HG03095 (cell line): ENCODE measurements at regions not wholly inside any gene's neighbourhood (a gene's known extent, or its start where the extent isn't known, plus 50 kb on each side); places are given as distances from the start of the nearest gene placed in this dataset.

ENCODE experiments used
- ATAC-seq: cut with Tn5 transposase; IDR thresholded peaks from one replicate; pipeline ENCODE4 v1.9.1; 2021; ENCODE audit warnings: moderate library complexity; ENCODE audit not compliant: unreplicated experiment

GRCh38 chr18:45413180-45413836 is 202.0 kb upstream of the SLC14A2 start:
- ATAC-seq: no peak

- no peak for ATAC-seq
Observed at GRCh38 chr18:45415614-45416013, 199.7 kb upstream of the SLC14A2 start.

DNA sequence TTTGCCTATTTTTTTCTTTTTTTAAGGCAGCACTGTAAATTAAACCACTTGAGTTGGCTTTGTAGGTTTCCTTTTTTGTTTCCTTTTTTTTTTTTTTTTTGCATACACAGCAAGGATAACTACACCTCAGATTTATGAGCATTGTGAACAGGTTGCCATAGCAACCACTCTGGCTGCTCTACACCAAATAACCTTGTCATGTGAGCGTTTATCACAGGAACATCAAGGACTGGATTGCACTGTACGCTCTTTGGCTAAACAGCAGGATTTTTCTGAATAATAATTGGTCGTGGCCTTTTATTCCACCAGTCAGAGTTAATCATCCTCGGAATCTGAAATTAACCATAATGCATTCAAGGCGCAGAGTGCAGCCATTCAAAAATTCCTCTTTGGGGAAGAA is 199.1 kb upstream of the SLC14A2 start:
- ATAC-seq: no peak

DNA sequence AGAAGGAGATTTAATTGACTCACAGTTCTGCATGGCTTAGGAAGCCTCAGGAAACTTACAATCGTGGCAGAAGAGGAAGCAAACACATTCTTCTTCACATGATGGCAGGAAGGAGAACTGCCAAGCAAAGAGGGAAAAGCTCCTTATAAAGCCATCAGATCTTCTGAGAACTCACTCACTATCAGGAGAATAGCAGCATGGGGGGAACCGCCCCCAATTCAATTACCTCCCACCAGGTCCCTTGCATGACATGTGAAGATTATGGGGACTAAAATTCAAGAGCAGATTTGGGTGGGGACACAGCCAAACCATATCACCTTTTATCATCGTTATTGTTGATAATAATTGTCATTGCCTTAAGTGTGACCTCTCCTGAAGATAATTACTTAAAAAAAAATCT is 197.9 kb upstream of the SLC14A2 start:
- no peak for ATAC-seq

DNA sequence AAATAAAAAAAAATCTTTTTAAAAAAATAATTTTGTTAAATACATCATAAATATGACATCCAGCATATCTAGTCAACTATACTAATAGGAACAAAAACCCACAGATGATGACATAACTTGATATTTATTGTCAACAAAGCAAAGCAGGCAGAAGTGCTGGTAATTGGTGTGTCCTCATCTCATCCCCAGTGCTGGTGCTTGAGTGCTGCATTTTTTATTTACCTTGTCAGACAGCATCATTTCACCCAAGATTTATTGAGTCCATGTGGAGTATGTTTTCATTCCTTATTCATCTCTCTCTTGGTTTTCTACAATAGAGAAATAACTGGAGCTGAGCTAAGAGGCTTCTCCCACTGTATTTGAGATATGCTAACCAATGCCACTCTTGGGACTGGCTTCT is 191.6 kb upstream of the SLC14A2 start:
- no peak for ATAC-seq

- ATAC-seq: no peak
Observed at GRCh38 chr18:45430041-45430440, 185.2 kb upstream of the SLC14A2 start.

GRCh38 chr18:45435810-45436209 is 179.5 kb upstream of the SLC14A2 start:
- ATAC-seq: no peak

- no peak for ATAC-seq
Observed at GRCh38 chr18:45437366-45437765, 177.9 kb upstream of the SLC14A2 start.

- no peak for ATAC-seq
Observed at GRCh38 chr18:45439851-45440645, 175.2 kb upstream of the SLC14A2 start.

- no peak for ATAC-seq
Observed at GRCh38 chr18:45441110-45441847, 174.0 kb upstream of the SLC14A2 start.

GRCh38 chr18:45444040-45444439 is 171.2 kb upstream of the SLC14A2 start:
- ATAC-seq: no peak

GRCh38 chr18:45447355-45448265 is 167.7 kb upstream of the SLC14A2 start:
- no peak for ATAC-seq

- ATAC-seq: no peak
Observed at GRCh38 chr18:45448871-45449270, 166.4 kb upstream of the SLC14A2 start.

- no peak for ATAC-seq
Observed at GRCh38 chr18:45449418-45450227, 165.7 kb upstream of the SLC14A2 start.

DNA sequence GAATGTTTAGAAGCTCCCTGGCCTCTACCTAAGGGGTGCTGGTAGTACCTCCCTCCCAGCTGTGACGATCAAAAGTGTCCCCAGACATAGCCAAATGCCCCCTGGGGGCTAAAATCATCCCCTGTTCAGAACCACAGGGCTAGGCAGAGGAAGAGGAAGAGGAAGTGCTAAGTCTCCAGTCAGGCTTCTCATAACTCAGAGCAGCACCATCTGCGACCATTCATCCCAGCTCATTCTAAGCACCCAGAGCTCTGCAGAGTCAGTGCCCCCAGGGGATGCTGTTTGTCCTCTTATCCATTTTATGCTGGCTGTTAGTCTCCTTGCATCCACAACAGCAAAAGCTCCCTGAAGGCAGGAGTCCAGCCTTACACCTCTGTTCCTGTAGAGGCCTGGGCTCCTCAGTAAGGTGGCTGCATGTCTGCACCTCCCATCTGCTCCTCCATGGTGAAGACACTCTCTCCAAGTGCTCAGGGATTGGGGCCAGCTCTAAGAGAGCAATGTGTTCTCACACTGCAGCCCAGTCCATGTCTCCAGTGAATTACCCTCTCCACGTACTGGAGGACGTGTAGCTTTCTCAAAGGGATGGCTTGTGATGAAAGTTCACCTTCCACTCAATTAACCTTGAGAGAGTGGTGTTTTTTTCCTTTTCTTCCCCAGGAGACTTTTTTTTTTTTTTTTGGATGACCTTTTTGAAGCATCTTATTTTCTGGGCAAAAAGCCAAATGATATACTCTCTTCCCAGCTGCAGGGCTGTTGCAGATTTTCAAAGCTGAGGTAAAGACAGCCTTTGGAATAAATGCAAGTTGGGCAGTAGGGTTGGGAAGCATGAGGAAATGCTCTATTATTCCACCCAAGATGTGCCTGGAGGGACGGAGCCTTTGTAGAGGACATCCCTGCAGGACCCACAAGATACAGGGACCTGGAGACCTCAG is 158.9 kb upstream of the SLC14A2 start:
- no peak for ATAC-seq

DNA sequence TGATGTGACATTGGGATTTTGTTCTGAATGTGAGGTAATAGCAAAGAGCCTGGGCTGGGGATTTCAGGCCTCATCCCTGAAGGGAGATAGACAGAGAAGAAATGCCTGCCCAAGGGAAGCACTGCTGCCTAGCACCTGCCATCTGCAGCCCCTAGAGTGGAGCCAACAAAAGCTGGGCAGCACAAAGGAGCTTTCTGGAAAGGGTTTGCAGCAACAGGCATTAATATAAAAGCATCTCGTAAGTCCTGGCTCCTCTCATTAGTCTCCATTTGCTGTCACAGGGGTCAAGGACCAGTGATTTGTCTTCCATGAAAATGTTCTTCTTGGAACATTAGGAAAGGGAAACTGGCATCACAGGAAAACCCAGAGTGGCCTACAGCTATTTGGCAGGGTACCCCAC is 157.2 kb upstream of the SLC14A2 start:
- no peak for ATAC-seq

DNA sequence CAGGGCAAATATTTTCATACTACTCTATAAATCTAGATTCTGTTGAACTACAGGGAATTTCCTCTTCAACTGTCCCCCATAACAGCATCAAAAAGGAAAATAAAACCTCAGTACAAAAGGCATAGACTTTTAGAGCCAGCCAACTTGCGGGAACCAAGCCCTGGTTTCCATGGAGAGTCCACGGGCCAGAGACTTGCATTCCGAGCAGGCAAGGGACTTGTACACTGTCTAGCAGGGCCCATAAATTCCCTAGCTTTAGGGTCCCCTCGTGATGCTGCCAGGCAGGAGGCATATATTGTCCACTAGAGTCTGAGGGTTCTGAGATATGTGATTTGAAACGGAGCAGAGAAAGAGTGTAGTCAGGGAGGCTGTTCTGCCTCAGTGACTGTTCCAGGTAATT is 153.1 kb upstream of the SLC14A2 start:
- ATAC-seq: no peak

GRCh38 chr18:45463451-45463850 is 151.8 kb upstream of the SLC14A2 start:
- ATAC-seq: no peak

DNA sequence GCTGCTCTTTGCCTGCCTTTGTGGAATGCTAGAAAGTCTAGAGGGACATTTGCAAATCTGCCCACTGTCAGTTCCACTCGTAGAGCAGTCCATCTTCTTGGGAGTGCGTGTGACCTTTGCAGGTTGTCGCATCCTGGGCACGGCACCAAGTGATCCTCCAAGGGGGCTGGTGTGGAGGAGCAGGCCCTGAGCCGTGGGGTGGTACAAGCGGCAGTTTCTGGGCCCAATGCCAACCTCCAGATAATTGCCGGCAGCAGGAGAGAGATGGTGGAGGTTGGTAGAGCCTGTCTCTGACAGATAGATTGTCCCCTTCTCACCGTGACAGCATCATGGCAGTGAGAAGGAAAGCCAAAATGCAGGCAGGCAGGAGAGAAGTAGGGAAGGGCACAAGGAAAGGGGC is 150.7 kb upstream of the SLC14A2 start:
- no peak for ATAC-seq
